Calu3 (cell line): ENCODE measurements at regions not wholly inside any gene's neighbourhood (a gene's known extent, or its start where the extent isn't known, plus 50 kb on each side); places are given as distances from the start of the nearest gene placed in this dataset.

Source experiments
- BruUV-seq: library from RNA; stranded (reverse); fragments of 400-500 nt; replicated peaks from 2 replicates; lab custom pipeline; 2021; lab: Mats Ljungman, UMichigan
- CTCF ChIA-PET: fragments of 300-600 bp; sonication (Branson Sonifier 250); formaldehyde crosslinking; loops from one replicate; lab custom pipeline; 2022; ENCODE audit warnings: antibody characterized with exemption; lab: Charles Lee
- DNase-seq: peaks from one replicate; pipeline ENCODE4 v3.0.0; 2022
- H3K27ac Mint-ChIP-seq: one replicate; pipeline ENCODE4 v1.8.0; 2022; ENCODE audit warnings: mixed read lengths; ENCODE audit not compliant: unreplicated experiment
- H3K27me3 Mint-ChIP-seq: one replicate; pipeline ENCODE4 v1.8.0; 2022; ENCODE audit warnings: mixed read lengths; ENCODE audit not compliant: unreplicated experiment
- H3K36me3 Mint-ChIP-seq: one replicate; pipeline ENCODE4 v1.8.0; 2022; ENCODE audit warnings: mild to moderate bottlenecking, moderate library complexity, mixed read lengths; ENCODE audit not compliant: insufficient read depth, unreplicated experiment
- H3K4me1 Mint-ChIP-seq: one replicate; pipeline ENCODE4 v1.8.0; 2022; ENCODE audit warnings: mild to moderate bottlenecking, low read depth, mixed read lengths; ENCODE audit not compliant: unreplicated experiment
- H3K4me3 Mint-ChIP-seq: one replicate; pipeline ENCODE4 v1.8.0; 2022; ENCODE audit warnings: mild to moderate bottlenecking, low read depth, moderate library complexity, mixed read lengths; ENCODE audit not compliant: unreplicated experiment
- H3K9me3 Mint-ChIP-seq: one replicate; pipeline ENCODE4 v1.8.0; 2022; ENCODE audit warnings: low read depth, mixed read lengths; ENCODE audit not compliant: unreplicated experiment
- intact Hi-C: fragments of 100-400 bp; cut with micrococcal nuclease; formaldehyde crosslinking; loops from one replicate; pipeline ENCODE4 v1.10.0; 2022; ENCODE audit not compliant: unreplicated experiment
- TF ChIP-seq, protein P1 (sequence below): fragments of 200-600 bp; IDR thresholded peaks from one replicate; pipeline ENCODE4 v1.8.0; 2022; ENCODE audit warnings: antibody characterized with exemption; ENCODE audit not compliant: unreplicated experiment

DNA sequence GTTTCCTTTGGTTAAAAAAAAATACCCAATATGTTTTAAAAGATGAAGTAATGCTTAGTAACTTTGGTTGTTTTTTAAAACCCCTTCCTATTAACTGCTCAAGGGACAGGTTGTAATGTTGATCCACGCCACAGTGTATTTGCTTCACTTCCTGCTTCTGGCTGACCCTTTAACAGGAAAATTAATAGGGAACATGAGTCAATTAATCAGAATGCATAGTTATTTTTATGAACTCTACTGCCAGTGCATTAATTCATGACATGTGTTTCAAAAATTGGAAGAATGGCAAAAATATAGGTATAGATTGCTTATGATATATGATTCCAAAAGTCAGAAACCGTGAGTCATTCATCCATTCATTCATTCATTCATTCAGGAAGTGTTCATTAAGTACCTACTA lies 204.8 kb downstream of the SETD4 start:
- no peak for DNase-seq
- Mint-ChIP-seq H3K4me1 (no peaks in the 10 kb centered on the region), H3K27ac (no peak overlapping the region), H3K27me3 (peaks cover 42% of the 10 kb centered on the region), H3K9me3 (no peaks in the 10 kb centered on the region), H3K4me3 (no peak overlapping the region), H3K36me3 (no peaks in the 10 kb centered on the region)
- CTCF ChIA-PET = no interaction called here
- BruUV-seq = no TSS peak
- TF ChIP-seq, protein P1, sequence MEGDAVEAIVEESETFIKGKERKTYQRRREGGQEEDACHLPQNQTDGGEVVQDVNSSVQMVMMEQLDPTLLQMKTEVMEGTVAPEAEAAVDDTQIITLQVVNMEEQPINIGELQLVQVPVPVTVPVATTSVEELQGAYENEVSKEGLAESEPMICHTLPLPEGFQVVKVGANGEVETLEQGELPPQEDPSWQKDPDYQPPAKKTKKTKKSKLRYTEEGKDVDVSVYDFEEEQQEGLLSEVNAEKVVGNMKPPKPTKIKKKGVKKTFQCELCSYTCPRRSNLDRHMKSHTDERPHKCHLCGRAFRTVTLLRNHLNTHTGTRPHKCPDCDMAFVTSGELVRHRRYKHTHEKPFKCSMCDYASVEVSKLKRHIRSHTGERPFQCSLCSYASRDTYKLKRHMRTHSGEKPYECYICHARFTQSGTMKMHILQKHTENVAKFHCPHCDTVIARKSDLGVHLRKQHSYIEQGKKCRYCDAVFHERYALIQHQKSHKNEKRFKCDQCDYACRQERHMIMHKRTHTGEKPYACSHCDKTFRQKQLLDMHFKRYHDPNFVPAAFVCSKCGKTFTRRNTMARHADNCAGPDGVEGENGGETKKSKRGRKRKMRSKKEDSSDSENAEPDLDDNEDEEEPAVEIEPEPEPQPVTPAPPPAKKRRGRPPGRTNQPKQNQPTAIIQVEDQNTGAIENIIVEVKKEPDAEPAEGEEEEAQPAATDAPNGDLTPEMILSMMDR = no peak
- intact Hi-C loops = no loop called here

DNA sequence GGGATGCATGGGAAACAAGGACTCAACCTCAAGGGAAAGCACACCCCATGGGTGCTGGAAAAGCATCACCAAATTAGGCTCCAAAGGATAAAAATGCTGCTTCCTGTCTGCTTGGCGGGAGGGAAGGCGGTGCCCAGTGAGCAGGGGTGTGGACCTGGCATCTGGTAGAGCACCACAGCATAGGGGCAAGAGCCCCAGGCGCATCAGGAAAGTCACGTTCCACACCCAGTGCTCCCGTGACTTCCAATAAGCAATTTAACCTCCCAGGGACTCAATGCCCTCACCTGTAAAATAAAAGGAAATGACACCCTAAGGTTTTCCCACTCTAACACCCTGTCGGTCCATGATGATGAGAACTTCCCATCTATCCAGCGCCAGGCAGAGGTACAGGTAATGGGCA lies 206.0 kb downstream of the SETD4 start:
- Mint-ChIP-seq H3K27ac (no peak overlapping the region), H3K9me3 (no peaks in the 10 kb centered on the region), H3K4me1 (no peaks in the 10 kb centered on the region), H3K36me3 (no peaks in the 10 kb centered on the region), H3K4me3 (no peak overlapping the region), H3K27me3 (peaks cover 30% of the 10 kb centered on the region)
- TF ChIP-seq, protein P1 = no peak
- CTCF ChIA-PET = no interaction called here
- no TSS peak for BruUV-seq
- intact Hi-C loops = loop anchor here (5.0 kb wide), 1 partner anchor 887 kb away; no protein-coding TSS in a partner anchor
- DNase-seq = no peak

DNA sequence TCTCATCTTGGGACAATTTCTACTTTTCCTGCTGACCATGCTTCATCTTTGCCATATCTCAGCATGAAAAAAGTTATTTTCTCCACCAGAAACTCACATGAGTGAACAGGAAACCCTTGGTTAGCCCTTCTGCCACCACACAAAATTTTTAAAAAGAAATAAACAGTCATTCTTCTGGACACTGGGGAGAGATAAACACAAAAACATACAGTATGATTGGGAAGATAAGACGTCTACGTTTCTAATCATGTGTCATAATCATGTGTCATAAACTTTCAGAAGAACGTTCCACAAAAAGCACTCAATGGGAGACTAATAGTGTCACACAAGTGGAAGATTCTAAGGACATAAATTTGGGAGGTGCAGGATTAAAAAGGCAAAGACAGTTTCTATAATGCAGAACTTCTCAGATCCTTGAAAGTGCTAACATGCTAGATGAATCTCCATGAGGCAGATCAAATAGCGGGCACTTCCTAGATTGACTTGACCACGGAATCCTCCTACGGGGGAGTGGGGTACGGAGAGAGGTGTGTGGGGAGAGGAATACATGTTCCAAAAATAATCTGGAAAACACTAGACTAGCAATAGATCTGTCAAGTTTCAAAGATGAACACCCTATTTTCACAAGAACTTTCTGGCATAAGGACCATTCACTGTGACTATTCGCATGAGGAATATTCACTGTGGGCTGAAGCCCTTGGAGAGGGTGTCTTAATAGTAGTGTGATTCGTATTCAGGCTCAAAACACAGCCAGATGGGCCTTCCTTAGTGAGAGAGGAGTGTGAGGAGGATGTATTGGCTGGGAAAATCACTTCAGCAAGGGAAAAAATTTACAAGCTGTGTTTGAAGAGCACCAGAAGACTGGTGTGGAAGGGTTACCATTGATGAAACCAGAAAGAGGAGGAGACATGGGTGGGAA lies 206.7 kb downstream of the SETD4 start:
- no peaks in the 10 kb centered on the region for H3K9me3 Mint-ChIP-seq
- no TSS peak for BruUV-seq
- H3K36me3 Mint-ChIP-seq = no peaks in the 10 kb centered on the region
- no peaks in the 10 kb centered on the region for H3K4me1 Mint-ChIP-seq
- intact Hi-C loops = loop anchor here (5.0 kb wide), 1 partner anchor 886 kb away; no protein-coding TSS in a partner anchor
- no peak for DNase-seq
- CTCF ChIA-PET = no interaction called here
- H3K27me3 Mint-ChIP-seq = peaks cover 23% of the 10 kb centered on the region
- H3K4me3 Mint-ChIP-seq = no peak overlapping the region
- no peak overlapping the region for H3K27ac Mint-ChIP-seq
- TF ChIP-seq, protein P1 = no peak

- Mint-ChIP-seq H3K27me3 (peaks cover 22% of the 10 kb centered on the region), H3K36me3 (no peaks in the 10 kb centered on the region), H3K4me3 (no peak overlapping the region), H3K4me1 (no peaks in the 10 kb centered on the region), H3K27ac (no peak overlapping the region), H3K9me3 (no peaks in the 10 kb centered on the region)
- CTCF ChIA-PET = no interaction called here
- intact Hi-C loops = loop anchor here (5.0 kb wide), 1 partner anchor 886 kb away; no protein-coding TSS in a partner anchor
- TF ChIP-seq, protein P1 = no peak
- no TSS peak for BruUV-seq
- DNase-seq = no peak
These were observed 207.5 kb downstream of the SETD4 start for GRCh38 chr21:35852820-35853219.
